ENCODE measurements at regions not wholly inside any gene's neighbourhood (a gene's known extent, or its start where the extent isn't known, plus 50 kb on each side); places are given as distances from the start of the nearest gene placed in this dataset.

GRCh38 chr6:113202852-113203714 lies 654.1 kb upstream of the MARCKS start:
- Histone ChIP-seq H3K9ac (ENCODE audit: low read length) (no peak overlapping the region), H3K4me1 (ENCODE audit: control insufficient read depth, insufficient read depth, low read depth, low read length) (no peaks in the 10 kb centered on the region), H3K4me2 (ENCODE audit: low read length, poor library complexity, severe bottlenecking) (no peak overlapping the region), H2BK5ac (ENCODE audit: low read depth, low read length, poor library complexity, severe bottlenecking) (no peak overlapping the region), H3K27ac (ENCODE audit: low read length, poor library complexity, severe bottlenecking) (no peak overlapping the region), H4K91ac (ENCODE audit: low read length) (no peak overlapping the region), H3K36me3 (ENCODE audit: control insufficient read depth in 1 of 2, insufficient read depth in 2 of 2, low read depth in 1 of 2, low read length in 2 of 2) (no peaks in the 10 kb centered on the region), H2BK15ac (ENCODE audit: low read depth, poor library complexity, severe bottlenecking) (no peak overlapping the region), H3K14ac (ENCODE audit: low read length in 2 of 2) (no peak overlapping the region), H3K9me3 (ENCODE audit: control insufficient read depth, low read length) (no peaks in the 10 kb centered on the region), H3K27me3 (ENCODE audit: control insufficient read depth in 1 of 2, insufficient read depth in 1 of 2, low read length in 2 of 2) (no peaks in the 10 kb centered on the region), H2BK120ac (ENCODE audit: low read depth, low read length) (no peak overlapping the region), H2AFZ (ENCODE audit: low read depth, low read length) (no peak overlapping the region), H3K79me1 (replicated peaks; ENCODE audit: low read length, poor library complexity, severe bottlenecking) (no peaks in the 10 kb centered on the region), H2AK5ac (ENCODE audit: low read length, severe bottlenecking) (no peak overlapping the region), H3K18ac (ENCODE audit: low read depth in 1 of 2, low read length in 2 of 2) (no peak overlapping the region), H2BK12ac (ENCODE audit: low read length in 2 of 2) (peak overlapping the region in 1 of 2 experiments; percentile 45), H3K23ac (ENCODE audit: low read length in 2 of 2) (no peak overlapping the region), H3K4me3 (ENCODE audit: insufficient read depth in 1 of 2, low read depth in 1 of 2, low read length in 2 of 2) (no peak overlapping the region), H3K4ac (ENCODE audit: low read depth in 1 of 2, low read length in 2 of 2) (no peak overlapping the region), H4K8ac (ENCODE audit: low read length) (no peak overlapping the region)
- no peak for DNase-seq
- 100% methylated on average over 2 of the region's 4 CpGs for WGBS

GRCh38 chr6:113203715-113204110 lies 653.4 kb upstream of the MARCKS start:
- Histone ChIP-seq H2BK5ac (ENCODE audit: low read depth, low read length, poor library complexity, severe bottlenecking) (no peak overlapping the region), H3K27me3 (ENCODE audit: control insufficient read depth in 1 of 2, insufficient read depth in 1 of 2, low read length in 2 of 2) (no peaks in the 10 kb centered on the region), H3K9me3 (ENCODE audit: control insufficient read depth, low read length) (no peaks in the 10 kb centered on the region), H2BK15ac (ENCODE audit: low read depth, poor library complexity, severe bottlenecking) (no peak overlapping the region), H3K14ac (ENCODE audit: low read length in 2 of 2) (no peak overlapping the region), H2BK120ac (ENCODE audit: low read depth, low read length) (no peak overlapping the region), H3K4me3 (ENCODE audit: insufficient read depth in 1 of 2, low read depth in 1 of 2, low read length in 2 of 2) (no peak overlapping the region), H3K9ac (ENCODE audit: low read length) (no peak overlapping the region), H3K27ac (ENCODE audit: low read length, poor library complexity, severe bottlenecking) (no peak overlapping the region), H3K36me3 (ENCODE audit: control insufficient read depth in 1 of 2, insufficient read depth in 2 of 2, low read depth in 1 of 2, low read length in 2 of 2) (no peaks in the 10 kb centered on the region), H3K4ac (ENCODE audit: low read depth in 1 of 2, low read length in 2 of 2) (no peak overlapping the region), H3K4me2 (ENCODE audit: low read length, poor library complexity, severe bottlenecking) (no peak overlapping the region), H2AFZ (ENCODE audit: low read depth, low read length) (no peak overlapping the region), H3K4me1 (ENCODE audit: control insufficient read depth, insufficient read depth, low read depth, low read length) (no peaks in the 10 kb centered on the region), H3K18ac (ENCODE audit: low read depth in 1 of 2, low read length in 2 of 2) (no peak overlapping the region), H4K91ac (ENCODE audit: low read length) (no peak overlapping the region), H3K23ac (ENCODE audit: low read length in 2 of 2) (no peak overlapping the region), H3K79me1 (replicated peaks; ENCODE audit: low read length, poor library complexity, severe bottlenecking) (no peaks in the 10 kb centered on the region), H4K8ac (ENCODE audit: low read length) (no peak overlapping the region), H2AK5ac (ENCODE audit: low read length, severe bottlenecking) (no peak overlapping the region), H2BK12ac (ENCODE audit: low read length in 2 of 2) (peak overlapping the region in 1 of 2 experiments; percentile 45)
- no peak for DNase-seq
- WGBS, result 84% methylated on average over 4 of the region's 4 CpGs

- Histone ChIP-seq H3K4me3 (ENCODE audit: insufficient read depth in 1 of 2, low read depth in 1 of 2, low read length in 2 of 2) (no peak overlapping the region), H4K91ac (ENCODE audit: low read length) (no peak overlapping the region), H2BK15ac (ENCODE audit: low read depth, poor library complexity, severe bottlenecking) (no peak overlapping the region), H2AFZ (ENCODE audit: low read depth, low read length) (no peak overlapping the region), H3K4me1 (ENCODE audit: control insufficient read depth, insufficient read depth, low read depth, low read length) (peaks cover 3% of the 10 kb centered on the region), H3K9ac (ENCODE audit: low read length) (no peak overlapping the region), H2AK5ac (ENCODE audit: low read length, severe bottlenecking) (no peak overlapping the region), H3K27ac (ENCODE audit: low read length, poor library complexity, severe bottlenecking) (no peak overlapping the region), H4K8ac (ENCODE audit: low read length) (no peak overlapping the region), H3K4ac (ENCODE audit: low read depth in 1 of 2, low read length in 2 of 2) (no peak overlapping the region), H3K18ac (ENCODE audit: low read depth in 1 of 2, low read length in 2 of 2) (no peak overlapping the region), H2BK12ac (ENCODE audit: low read length in 2 of 2) (no peak overlapping the region), H3K4me2 (ENCODE audit: low read length, poor library complexity, severe bottlenecking) (no peak overlapping the region), H2BK5ac (ENCODE audit: low read depth, low read length, poor library complexity, severe bottlenecking) (no peak overlapping the region), H3K9me3 (ENCODE audit: control insufficient read depth, low read length) (no peaks in the 10 kb centered on the region), H2BK120ac (ENCODE audit: low read depth, low read length) (no peak overlapping the region), H3K79me1 (replicated peaks; ENCODE audit: low read length, poor library complexity, severe bottlenecking) (no peaks in the 10 kb centered on the region), H3K23ac (ENCODE audit: low read length in 2 of 2) (no peak overlapping the region), H3K27me3 (ENCODE audit: control insufficient read depth in 1 of 2, insufficient read depth in 1 of 2, low read length in 2 of 2) (no peaks in the 10 kb centered on the region), H3K36me3 (ENCODE audit: control insufficient read depth in 1 of 2, insufficient read depth in 2 of 2, low read depth in 1 of 2, low read length in 2 of 2) (no peaks in the 10 kb centered on the region), H3K14ac (ENCODE audit: low read length in 2 of 2) (no peak overlapping the region)
- WGBS, result no CpG with 5 or more reads among the region's 1 CpG
- DNase-seq, result no peak
These were observed 651.6 kb upstream of the MARCKS start for GRCh38 chr6:113205553-113205952.

- peak overlapping the region; percentile 39 for H3K27ac ChIP-seq (ENCODE audit: low read length, poor library complexity, severe bottlenecking)
- no peaks in the 10 kb centered on the region for H3K36me3 ChIP-seq (ENCODE audit: control insufficient read depth in 1 of 2, insufficient read depth in 2 of 2, low read depth in 1 of 2, low read length in 2 of 2)
- H3K4me2 ChIP-seq (ENCODE audit: low read length, poor library complexity, severe bottlenecking), result no peak overlapping the region
- H2AK5ac ChIP-seq (ENCODE audit: low read length, severe bottlenecking), result no peak overlapping the region
- no peak overlapping the region for H3K18ac ChIP-seq (ENCODE audit: low read depth in 1 of 2, low read length in 2 of 2)
- H3K4ac ChIP-seq (ENCODE audit: low read depth in 1 of 2, low read length in 2 of 2), result no peak overlapping the region
- H3K9ac ChIP-seq (ENCODE audit: low read length), result no peak overlapping the region
- no peak overlapping the region for H2BK15ac ChIP-seq (ENCODE audit: low read depth, poor library complexity, severe bottlenecking)
- H3K14ac ChIP-seq (ENCODE audit: low read length in 2 of 2), result no peak overlapping the region
- no peak overlapping the region for H2AFZ ChIP-seq (ENCODE audit: low read depth, low read length)
- DNase-seq, result no peak
- no peaks in the 10 kb centered on the region for H3K9me3 ChIP-seq (ENCODE audit: control insufficient read depth, low read length)
- no peak overlapping the region for H2BK12ac ChIP-seq (ENCODE audit: low read length in 2 of 2)
- H3K4me3 ChIP-seq (ENCODE audit: insufficient read depth in 1 of 2, low read depth in 1 of 2, low read length in 2 of 2), result no peak overlapping the region
- peaks cover 3% of the 10 kb centered on the region for H3K4me1 ChIP-seq (ENCODE audit: control insufficient read depth, insufficient read depth, low read depth, low read length)
- no peak overlapping the region for H2BK120ac ChIP-seq (ENCODE audit: low read depth, low read length)
- H2BK5ac ChIP-seq (ENCODE audit: low read depth, low read length, poor library complexity, severe bottlenecking), result no peak overlapping the region
- WGBS, result no CpG with 5 or more reads among the region's 2 CpGs
- no peaks in the 10 kb centered on the region for H3K79me1 ChIP-seq (replicated peaks; ENCODE audit: low read length, poor library complexity, severe bottlenecking)
- no peak overlapping the region for H3K23ac ChIP-seq (ENCODE audit: low read length in 2 of 2)
- H4K91ac ChIP-seq (ENCODE audit: low read length), result no peak overlapping the region
- H4K8ac ChIP-seq (ENCODE audit: low read length), result no peak overlapping the region
- H3K27me3 ChIP-seq (ENCODE audit: control insufficient read depth in 1 of 2, insufficient read depth in 1 of 2, low read length in 2 of 2), result no peaks in the 10 kb centered on the region
These were observed 648.4 kb upstream of the MARCKS start for GRCh38 chr6:113208726-113209125.

Data from mesenchymal stem cell (in vitro differentiated cells and primary cell).